ENCODE measurements at regions not wholly inside any gene's neighbourhood (a gene's known extent, or its start where the extent isn't known, plus 50 kb on each side); places are given as distances from the start of the nearest gene placed in this dataset.
"Not testable (repeated sequence)": the region's sequence is repeated elsewhere in the genome, so short reads cannot be mapped to it uniquely, and the experiment has no call there.

DNA sequence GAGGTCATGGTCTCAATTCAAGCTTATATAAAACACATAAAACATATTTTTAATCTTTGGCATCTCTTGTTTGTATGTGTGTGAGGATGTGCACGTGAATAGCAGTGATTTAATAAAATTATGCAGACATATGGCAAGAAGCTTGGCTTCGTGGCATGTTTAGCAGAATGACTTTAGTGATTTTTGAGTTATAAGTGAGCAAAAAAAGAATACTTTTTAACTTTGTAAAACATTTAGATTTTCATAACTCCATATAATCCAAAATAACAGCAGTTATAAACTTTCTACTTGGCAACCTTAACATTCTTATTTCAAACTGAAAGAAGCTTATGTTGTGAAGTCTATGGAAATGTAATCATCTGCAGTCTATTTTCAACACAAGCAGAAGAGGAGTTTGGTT, 120.6 kb downstream of the SLITRK1 start:
- ChIA-PET POLR2A (no interaction called here), CTCF (no interaction called here)
- DNase-seq (no peak), ATAC-seq (ENCODE audit: low read depth) (no peak)
- intact Hi-C loops (cut with micrococcal nuclease) = no loop called here
- TF ChIP-seq, protein P1, sequence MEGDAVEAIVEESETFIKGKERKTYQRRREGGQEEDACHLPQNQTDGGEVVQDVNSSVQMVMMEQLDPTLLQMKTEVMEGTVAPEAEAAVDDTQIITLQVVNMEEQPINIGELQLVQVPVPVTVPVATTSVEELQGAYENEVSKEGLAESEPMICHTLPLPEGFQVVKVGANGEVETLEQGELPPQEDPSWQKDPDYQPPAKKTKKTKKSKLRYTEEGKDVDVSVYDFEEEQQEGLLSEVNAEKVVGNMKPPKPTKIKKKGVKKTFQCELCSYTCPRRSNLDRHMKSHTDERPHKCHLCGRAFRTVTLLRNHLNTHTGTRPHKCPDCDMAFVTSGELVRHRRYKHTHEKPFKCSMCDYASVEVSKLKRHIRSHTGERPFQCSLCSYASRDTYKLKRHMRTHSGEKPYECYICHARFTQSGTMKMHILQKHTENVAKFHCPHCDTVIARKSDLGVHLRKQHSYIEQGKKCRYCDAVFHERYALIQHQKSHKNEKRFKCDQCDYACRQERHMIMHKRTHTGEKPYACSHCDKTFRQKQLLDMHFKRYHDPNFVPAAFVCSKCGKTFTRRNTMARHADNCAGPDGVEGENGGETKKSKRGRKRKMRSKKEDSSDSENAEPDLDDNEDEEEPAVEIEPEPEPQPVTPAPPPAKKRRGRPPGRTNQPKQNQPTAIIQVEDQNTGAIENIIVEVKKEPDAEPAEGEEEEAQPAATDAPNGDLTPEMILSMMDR (IDR thresholded peaks at IDR 0.05) = no peak
- H3K4me1 Mint-ChIP-seq = no peaks in the 10 kb centered on the region
- no peaks in the 10 kb centered on the region for H3K27me3 Mint-ChIP-seq
- no peak overlapping the region for H3K27ac Mint-ChIP-seq
- no peaks in the 10 kb centered on the region for H3K36me3 Mint-ChIP-seq (ENCODE audit: low read depth)
- H3K4me3 Mint-ChIP-seq = no peak overlapping the region
- peaks cover 6% of the 10 kb centered on the region for H3K9me3 Mint-ChIP-seq

DNA sequence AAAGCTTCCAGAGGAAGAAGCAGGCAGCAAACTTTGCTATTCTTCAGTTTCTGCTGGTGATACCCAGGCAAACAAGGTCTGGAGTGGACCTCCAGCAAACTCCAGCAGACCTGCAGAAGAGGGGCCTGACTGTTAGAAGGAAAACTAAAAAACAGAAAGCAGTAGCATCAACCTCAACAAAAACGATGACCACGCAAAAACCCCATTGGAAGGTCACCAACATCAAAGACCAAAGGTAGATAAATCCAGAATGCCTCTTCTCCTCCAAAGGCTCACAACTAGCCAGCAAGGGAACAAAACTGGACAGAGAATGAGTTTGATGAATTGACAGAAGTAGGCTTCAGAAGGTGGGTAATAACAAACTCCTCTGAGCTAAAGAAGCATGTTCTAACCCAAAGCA, 127.1 kb downstream of the SLITRK1 start:
- POLR2A ChIA-PET; ATAC-seq (ENCODE audit: low read depth); CTCF ChIA-PET; H3K36me3 Mint-ChIP-seq (ENCODE audit: low read depth); H3K4me3 Mint-ChIP-seq; H3K27ac Mint-ChIP-seq; intact Hi-C loops (cut with micrococcal nuclease); H3K4me1 Mint-ChIP-seq; H3K9me3 Mint-ChIP-seq; H3K27me3 Mint-ChIP-seq; DNase-seq: not testable (repeated sequence)

DNA sequence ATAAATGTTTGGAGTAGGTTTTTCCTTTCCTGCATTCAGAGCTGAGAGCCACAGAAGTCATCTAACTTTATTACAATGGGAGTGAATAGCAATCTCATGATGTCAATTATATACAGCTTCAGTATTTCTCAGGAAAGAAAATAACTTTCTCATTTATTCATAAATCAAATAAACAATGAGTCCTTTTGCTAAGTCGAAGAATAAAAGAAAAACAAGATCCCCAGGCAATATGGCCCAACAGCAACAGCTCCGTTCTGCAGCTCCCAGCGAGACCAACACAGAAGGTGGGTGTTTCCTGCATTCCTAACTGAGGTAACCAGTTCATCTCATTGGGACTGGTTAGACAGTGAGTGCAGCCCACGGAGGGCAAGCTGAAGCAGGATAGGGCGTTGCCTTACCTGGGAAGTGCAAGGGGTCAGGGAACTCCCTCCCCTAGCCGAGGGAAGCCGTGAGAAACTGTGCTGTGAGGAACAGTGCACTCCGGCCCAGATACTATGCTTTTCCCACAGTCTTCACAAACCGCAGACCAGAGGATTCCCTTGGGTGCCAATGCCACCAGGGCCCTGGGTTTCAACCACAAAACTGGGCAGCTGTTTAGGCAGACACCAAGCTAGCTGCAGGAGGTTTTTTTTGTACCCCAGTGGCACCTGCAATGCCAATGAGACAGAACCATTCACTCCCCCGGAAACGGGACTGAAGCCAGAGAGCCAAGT, 128.2 kb downstream of the SLITRK1 start:
- Mint-ChIP-seq H3K27me3 (no peaks in the 10 kb centered on the region), H3K4me1 (no peaks in the 10 kb centered on the region), H3K27ac (no peak overlapping the region), H3K36me3 (ENCODE audit: low read depth) (no peaks in the 10 kb centered on the region), H3K4me3 (no peak overlapping the region), H3K9me3 (peaks cover 8% of the 10 kb centered on the region)
- no peak for DNase-seq
- ATAC-seq (ENCODE audit: low read depth) = no peak
- ChIA-PET CTCF (no interaction called here), POLR2A (no interaction called here)
- intact Hi-C loops (cut with micrococcal nuclease) = no loop called here
- TF ChIP-seq, protein P1 (IDR thresholded peaks at IDR 0.05) = no peak

DNA sequence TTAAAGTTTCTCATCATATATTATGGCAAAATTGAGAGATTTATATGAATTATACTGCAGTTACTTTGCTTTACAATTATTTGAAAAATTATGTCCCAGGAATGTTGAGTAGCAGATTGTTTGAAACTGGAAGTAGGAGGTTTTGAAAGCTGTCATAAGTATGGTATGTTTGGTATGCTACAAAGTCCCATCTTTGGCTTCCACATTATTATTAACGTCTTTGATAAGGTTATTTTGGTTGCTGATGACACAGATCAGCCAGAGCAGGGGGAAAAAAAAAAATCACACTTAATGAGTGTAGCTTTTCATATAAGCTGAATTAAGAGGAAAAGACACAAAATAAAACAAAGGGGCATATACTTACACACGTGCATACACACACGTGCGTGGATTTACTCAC, 130.1 kb downstream of the SLITRK1 start:
- intact Hi-C loops (cut with micrococcal nuclease) = no loop called here
- CTCF ChIA-PET = no interaction called here
- no peak for ATAC-seq (ENCODE audit: low read depth)

DNA sequence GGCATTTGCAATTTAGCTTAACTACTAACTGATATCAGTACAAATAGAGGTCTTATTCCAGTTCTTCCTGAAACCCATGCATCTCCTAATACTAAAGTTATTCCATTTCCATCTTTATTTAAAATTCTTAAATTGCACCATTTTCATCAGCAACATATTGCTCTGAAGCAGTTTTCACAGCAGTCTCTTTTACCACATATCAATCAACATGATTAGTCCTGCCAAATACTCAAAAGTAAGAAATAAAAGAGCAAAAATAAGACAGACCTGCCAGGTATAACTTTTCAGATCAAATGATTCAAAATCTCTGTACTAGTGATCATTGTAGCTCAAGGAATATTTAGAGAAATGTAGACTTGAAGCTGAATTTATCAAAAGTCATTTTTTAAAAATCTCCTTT, 141.7 kb downstream of the SLITRK1 start:
- no peaks in the 10 kb centered on the region for H3K36me3 Mint-ChIP-seq (ENCODE audit: low read depth)
- POLR2A ChIA-PET = no interaction called here
- no peaks in the 10 kb centered on the region for H3K4me1 Mint-ChIP-seq
- H3K9me3 Mint-ChIP-seq = peaks cover 14% of the 10 kb centered on the region
- H3K27me3 Mint-ChIP-seq = no peaks in the 10 kb centered on the region
- no peak overlapping the region for H3K27ac Mint-ChIP-seq
- CTCF ChIA-PET = no interaction called here
- TF ChIP-seq, protein P1 (IDR thresholded peaks at IDR 0.05) = no peak
- intact Hi-C loops (cut with micrococcal nuclease) = no loop called here
- DNase-seq (no peak), ATAC-seq (ENCODE audit: low read depth) (no peak)
- H3K4me3 Mint-ChIP-seq = no peak overlapping the region

More for the DNA sequence above, 130.1 kb downstream of the SLITRK1 start:
- H3K9me3 Mint-ChIP-seq = peaks cover 7% of the 10 kb centered on the region
- H3K4me3 Mint-ChIP-seq = no peak overlapping the region
- POLR2A ChIA-PET = no interaction called here
- no peak overlapping the region for H3K27ac Mint-ChIP-seq
- no peaks in the 10 kb centered on the region for H3K27me3 Mint-ChIP-seq
- H3K36me3 Mint-ChIP-seq (ENCODE audit: low read depth) = no peaks in the 10 kb centered on the region
- no peak for DNase-seq
- H3K4me1 Mint-ChIP-seq = no peaks in the 10 kb centered on the region
- TF ChIP-seq, protein P1 (IDR thresholded peaks at IDR 0.05) = no peak

DNA sequence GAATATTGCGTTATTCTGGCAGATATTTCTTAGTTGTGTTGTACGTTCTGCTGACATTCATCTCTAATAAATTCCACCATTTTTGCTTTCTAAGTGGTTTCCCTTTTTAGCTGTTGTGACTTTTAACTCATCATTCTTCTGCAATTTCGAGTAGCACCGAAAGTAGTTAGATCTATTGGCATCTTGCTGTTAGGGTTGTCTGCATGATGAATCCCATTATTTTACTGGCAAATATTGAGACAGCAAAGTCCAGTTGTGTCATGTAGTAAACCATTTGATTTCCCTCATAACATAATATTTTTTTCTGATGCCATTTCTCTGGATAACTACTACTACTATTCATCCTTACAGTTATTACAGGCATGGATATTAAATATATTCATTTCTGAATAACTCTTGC, 143.9 kb downstream of the SLITRK1 start:
- intact Hi-C loops (cut with micrococcal nuclease) = no loop called here
- no peak for ATAC-seq (ENCODE audit: low read depth)
- no peaks in the 10 kb centered on the region for H3K36me3 Mint-ChIP-seq (ENCODE audit: low read depth)
- H3K9me3 Mint-ChIP-seq = peaks cover 11% of the 10 kb centered on the region
- no peak overlapping the region for H3K27ac Mint-ChIP-seq
- TF ChIP-seq, protein P1 (IDR thresholded peaks at IDR 0.05) = no peak
- CTCF ChIA-PET = no interaction called here
- POLR2A ChIA-PET = no interaction called here
- H3K4me3 Mint-ChIP-seq = no peak overlapping the region
- DNase-seq = no peak
- H3K4me1 Mint-ChIP-seq = no peaks in the 10 kb centered on the region
- no peaks in the 10 kb centered on the region for H3K27me3 Mint-ChIP-seq
